HG03558 (cell line): ENCODE measurements at regions not wholly inside any gene's neighbourhood (a gene's known extent, or its start where the extent isn't known, plus 50 kb on each side); places are given as distances from the start of the nearest gene placed in this dataset.
A peak's percentile ranks its signal among the peaks of the same experiment; 100 is the strongest.
"Not testable (repeated sequence)": the region's sequence is repeated elsewhere in the genome, so short reads cannot be mapped to it uniquely, and the experiment has no call there.

ENCODE experiments used
- ATAC-seq: cut with Tn5 transposase; IDR thresholded peaks from one replicate; pipeline ENCODE4 v1.9.1; 2021; ENCODE audit warnings: moderate number of reproducible peaks; ENCODE audit not compliant: unreplicated experiment; ENCODE audit errors: extremely low read depth

GRCh38 chr1:184859381-184860105 is 104.9 kb upstream of the EDEM3 start:
- ATAC-seq: no peak

- no peak for ATAC-seq
These were observed 103.6 kb upstream of the EDEM3 start for GRCh38 chr1:184858288-184858687.

- ATAC-seq: no peak
These were observed 100.0 kb upstream of the EDEM3 start for GRCh38 chr1:184854496-184855140.

GRCh38 chr1:184854036-184854435 is 99.4 kb upstream of the EDEM3 start:
- no peak for ATAC-seq

GRCh38 chr1:184851822-184852746 is 97.4 kb upstream of the EDEM3 start:
- no peak for ATAC-seq

DNA sequence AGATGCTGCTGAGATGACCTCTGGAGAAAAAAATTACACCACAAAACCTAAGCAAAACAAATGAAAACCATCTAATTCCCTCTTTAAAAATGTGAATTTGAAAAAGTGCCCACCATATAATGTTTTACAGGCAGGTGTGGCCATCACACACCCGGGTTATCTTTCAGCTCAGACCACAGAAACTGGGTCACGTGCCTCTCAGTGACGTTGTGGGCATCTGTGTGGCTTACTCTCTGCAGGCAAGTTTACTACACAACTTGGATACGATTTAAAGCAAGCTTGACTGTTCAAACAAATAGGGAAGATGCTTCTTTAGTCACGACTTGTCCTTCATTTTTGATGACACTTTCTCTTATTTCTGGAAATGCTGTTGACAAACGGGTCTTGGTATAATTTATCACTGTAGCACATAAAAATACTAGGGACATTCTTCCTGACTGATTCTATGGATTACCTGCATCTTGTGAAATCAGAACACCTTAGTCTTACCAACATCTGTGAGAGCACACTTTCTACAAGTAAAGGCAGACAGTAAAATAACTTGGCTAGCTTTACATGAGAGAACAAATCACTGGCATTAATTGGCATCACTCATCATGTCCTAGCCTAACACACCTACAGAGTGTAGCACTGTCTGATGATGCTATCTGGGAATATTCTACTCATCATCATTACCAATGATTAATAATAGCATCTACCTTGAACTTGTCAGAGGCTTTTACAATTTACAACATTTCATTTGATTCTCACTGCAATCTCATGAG is 89.3 kb upstream of the EDEM3 start:
- ATAC-seq: peak; percentile 93

GRCh38 chr1:184840596-184840995 is 85.9 kb upstream of the EDEM3 start:
- no peak for ATAC-seq

- no peak for ATAC-seq
These were observed 83.9 kb upstream of the EDEM3 start for GRCh38 chr1:184838504-184838951.

DNA sequence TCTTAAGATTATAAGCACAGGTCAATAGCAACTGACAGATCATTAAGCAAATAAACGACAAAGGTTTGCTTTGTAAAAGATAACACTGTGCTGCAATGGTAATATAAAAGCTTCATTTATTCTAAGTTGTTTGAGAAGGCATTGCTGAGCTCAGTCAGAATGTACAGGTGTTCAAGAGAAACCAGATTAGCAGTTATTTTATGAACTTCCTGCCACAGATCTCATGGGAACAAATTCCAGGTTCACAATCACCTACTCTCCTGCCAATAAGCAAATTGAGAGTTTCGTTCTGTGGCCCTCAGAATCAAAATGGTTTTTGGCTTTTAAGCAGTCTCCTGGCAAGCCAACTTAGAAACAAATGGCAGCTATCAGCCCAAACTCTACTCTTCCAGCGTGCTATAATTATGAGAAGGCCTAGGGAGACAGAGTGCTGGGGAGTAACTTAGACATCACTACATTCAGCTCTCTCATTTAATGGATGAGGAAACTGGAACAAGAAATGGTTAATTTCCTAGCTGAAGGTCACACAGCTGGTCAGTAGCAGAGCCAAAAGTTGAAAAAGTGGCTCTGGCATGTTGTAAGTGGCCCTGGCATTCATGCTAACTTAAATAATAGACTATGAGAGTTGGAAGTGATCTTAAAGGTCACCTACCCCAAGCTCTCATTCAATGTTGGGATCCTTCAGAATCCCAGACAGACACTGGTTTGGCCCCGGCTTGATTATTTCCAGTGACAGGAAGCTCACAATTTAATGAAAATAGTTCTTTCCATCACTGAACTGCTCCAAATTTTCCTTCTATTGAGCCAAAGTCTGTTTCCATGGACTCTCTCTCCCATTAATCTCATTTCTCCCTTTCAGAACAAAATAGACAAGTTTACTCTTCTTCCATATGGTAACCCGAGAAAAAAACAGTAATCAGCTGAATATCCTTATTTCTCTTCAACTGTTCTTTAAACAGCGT is 82.6 kb upstream of the EDEM3 start:
- no peak for ATAC-seq

- no peak for ATAC-seq
These were observed 81.5 kb upstream of the EDEM3 start for GRCh38 chr1:184836141-184836540.

- ATAC-seq: not testable (repeated sequence)
These were observed 79.3 kb upstream of the EDEM3 start for GRCh38 chr1:184833994-184834393.

- ATAC-seq: no peak
These were observed 77.9 kb upstream of the EDEM3 start for GRCh38 chr1:184832517-184832916.

DNA sequence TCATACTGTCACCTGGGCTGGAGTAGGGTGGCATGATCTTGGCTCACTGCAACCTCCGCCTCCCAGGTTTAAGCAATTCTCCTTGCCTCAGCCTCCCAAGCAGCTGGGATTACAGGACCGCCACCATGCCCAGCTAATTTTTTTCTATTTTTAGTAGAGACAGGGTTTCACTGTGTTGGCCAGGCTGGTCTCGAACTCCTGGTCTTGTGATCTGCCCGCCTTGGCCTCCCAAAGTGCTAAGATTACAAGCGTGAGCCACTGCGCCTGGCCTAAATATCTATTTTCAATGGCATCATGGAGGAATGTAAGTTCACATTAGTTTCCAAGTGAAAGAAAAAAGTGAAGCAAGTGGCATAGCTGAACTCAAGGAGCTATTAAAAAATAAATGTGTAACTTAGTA is 74.8 kb upstream of the EDEM3 start:
- not testable (repeated sequence) for ATAC-seq

DNA sequence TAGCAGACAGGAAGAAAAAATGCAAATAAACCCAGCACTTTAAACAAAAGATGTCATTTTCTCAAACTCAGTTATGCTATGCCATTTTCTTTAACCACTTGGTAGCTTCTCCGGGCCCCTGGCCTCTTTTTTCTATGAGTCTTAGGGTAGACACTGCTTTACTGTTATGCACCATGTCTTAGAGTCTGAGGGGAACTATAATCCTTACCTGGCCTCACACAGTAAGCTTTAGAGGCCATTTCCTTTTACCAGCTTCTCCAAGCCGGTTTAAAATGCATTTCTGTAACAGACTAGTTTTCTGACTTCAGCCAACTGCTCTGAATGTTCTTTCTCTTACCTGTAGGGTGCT is 73.7 kb upstream of the EDEM3 start:
- no peak for ATAC-seq

DNA sequence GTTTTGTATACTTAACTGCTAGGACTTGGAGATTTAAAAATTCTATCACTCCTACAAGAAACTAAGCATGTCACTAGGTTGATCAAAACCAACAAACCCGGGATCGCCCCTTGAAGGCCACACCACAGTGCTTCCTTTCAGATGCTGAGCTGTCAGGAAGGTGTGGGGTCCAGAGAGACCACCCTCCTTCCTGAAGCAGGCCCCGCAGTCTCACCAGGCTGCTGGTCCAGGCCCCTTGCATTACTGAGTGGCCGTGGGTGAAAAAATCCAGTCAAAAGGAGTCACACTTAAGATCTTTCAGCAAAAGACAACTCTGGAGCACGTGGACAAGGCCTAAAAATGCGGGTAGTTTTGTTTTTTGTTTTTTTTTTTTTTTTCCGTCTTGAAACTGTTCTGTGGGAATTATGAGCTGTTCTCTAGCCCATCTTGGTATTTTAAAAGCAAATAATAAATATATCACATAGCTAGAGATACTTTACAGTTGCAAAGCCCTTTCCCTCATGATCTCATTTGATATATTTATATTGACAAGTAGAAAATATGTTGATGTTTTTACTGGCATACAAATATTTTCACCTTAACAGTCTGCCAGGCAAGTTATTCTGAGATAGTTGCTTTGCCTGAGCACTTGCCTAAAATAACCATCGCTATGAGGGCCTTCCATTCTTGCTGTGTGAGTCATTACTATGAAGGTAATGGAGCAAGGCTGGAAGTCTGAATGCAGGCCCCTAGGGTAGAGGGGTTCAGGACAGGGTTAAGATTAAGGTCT is 73.1 kb upstream of the EDEM3 start:
- ATAC-seq: no peak

DNA sequence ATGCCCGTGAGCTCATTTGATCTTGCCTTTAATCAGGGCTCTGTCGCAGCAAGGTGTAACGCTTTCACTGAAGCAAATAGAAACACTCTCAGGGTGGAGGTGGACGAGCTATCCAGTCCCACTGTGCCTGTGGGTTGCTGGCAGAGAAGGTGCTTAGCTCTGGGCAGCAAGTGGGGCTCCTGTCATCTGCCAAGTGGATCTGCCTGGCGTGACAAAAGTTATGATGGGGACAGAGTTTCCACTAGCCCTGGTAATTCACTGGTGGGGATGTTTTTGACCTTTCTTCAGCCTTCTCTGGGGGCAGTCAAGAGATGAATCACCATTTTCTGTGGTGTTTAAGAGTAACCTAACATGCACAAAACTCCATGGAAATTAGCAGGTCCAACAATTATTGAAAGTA is 71.3 kb upstream of the EDEM3 start:
- no peak for ATAC-seq

- ATAC-seq: no peak
These were observed 70.9 kb upstream of the EDEM3 start for GRCh38 chr1:184825571-184825970.

- no peak for ATAC-seq
These were observed 70.1 kb upstream of the EDEM3 start for GRCh38 chr1:184824691-184825323.
